Astrocyte (in vitro differentiated cells and primary cell): ENCODE measurements at regions not wholly inside any gene's neighbourhood (a gene's known extent, or its start where the extent isn't known, plus 50 kb on each side); places are given as distances from the start of the nearest gene placed in this dataset.

ENCODE experiments used
- CTCF ChIP-seq: IDR thresholded peaks from 2 replicates; pipeline ENCODE4 v1.5.1; 2011; ENCODE audit warnings: low read depth, mild to moderate bottlenecking, inconsistent platforms, low read length, moderate library complexity; ENCODE audit not compliant: insufficient read depth
- EZH2 ChIP-seq: IDR thresholded peaks from 2 replicates; pipeline ENCODE4 v1.6.1; 2012; ENCODE audit warnings: mild to moderate bottlenecking, low read length, inconsistent platforms; ENCODE audit not compliant: insufficient read depth

- no peak for TF ChIP-seq CTCF
- TF ChIP-seq EZH2 = no peak
Measured at GRCh38 chr14:83887866-83888265, 1642.1 kb upstream of the FLRT2 start.
